ENCODE measurements at regions not wholly inside any gene's neighbourhood (a gene's known extent, or its start where the extent isn't known, plus 50 kb on each side); places are given as distances from the start of the nearest gene placed in this dataset.
A peak's percentile ranks its signal among the peaks of the same experiment; 100 is the strongest.

GRCh38 chr1:65509912-65510680, 89.6 kb downstream of the LEPR start:
- no peak overlapping the region for H2BK15ac ChIP-seq (ENCODE audit: low read depth, poor library complexity, severe bottlenecking)
- H3K18ac ChIP-seq (ENCODE audit: low read depth in 1 of 2, low read length in 2 of 2): peak overlapping the region; percentile 73 to 91
- WGBS: 43% methylated on average over 3 of the region's 5 CpGs

GRCh38 chr1:65510961-65511360, 90.5 kb downstream of the LEPR start:
- DNase-seq: no peak
- no peaks in the 10 kb centered on the region for H3K27me3 ChIP-seq (ENCODE audit: control insufficient read depth in 1 of 2, insufficient read depth in 1 of 2, low read length in 2 of 2)
- peak overlapping the region in 1 of 2 experiments; percentile 91 for H3K18ac ChIP-seq (ENCODE audit: low read depth in 1 of 2, low read length in 2 of 2)
- H3K4me1 ChIP-seq (ENCODE audit: control insufficient read depth, insufficient read depth, low read depth, low read length): peaks cover 5% of the 10 kb centered on the region
- peak overlapping the region; percentile 68 for H4K91ac ChIP-seq (ENCODE audit: low read length)
- H2BK15ac ChIP-seq (ENCODE audit: low read depth, poor library complexity, severe bottlenecking): no peak overlapping the region
- H3K9ac ChIP-seq (ENCODE audit: low read length): no peak overlapping the region
- H2BK12ac ChIP-seq (ENCODE audit: low read length in 2 of 2): peak overlapping the region; percentile 79 to 98
- H3K4me3 ChIP-seq (ENCODE audit: insufficient read depth in 1 of 2, low read depth in 1 of 2, low read length in 2 of 2): no peak overlapping the region
- no peaks in the 10 kb centered on the region for H3K36me3 ChIP-seq (ENCODE audit: control insufficient read depth in 1 of 2, insufficient read depth in 2 of 2, low read depth in 1 of 2, low read length in 2 of 2)
- H3K27ac ChIP-seq (ENCODE audit: low read length, poor library complexity, severe bottlenecking): no peak overlapping the region
- H2AK5ac ChIP-seq (ENCODE audit: low read length, severe bottlenecking): peak overlapping the region; percentile 83
- H3K4ac ChIP-seq (ENCODE audit: low read depth in 1 of 2, low read length in 2 of 2): no peak overlapping the region
- H3K79me1 ChIP-seq (replicated peaks; ENCODE audit: low read length, poor library complexity, severe bottlenecking): peaks cover 4% of the 10 kb centered on the region
- H2AFZ ChIP-seq (ENCODE audit: low read depth, low read length): no peak overlapping the region
- H2BK5ac ChIP-seq (ENCODE audit: low read depth, low read length, poor library complexity, severe bottlenecking): no peak overlapping the region
- peaks cover 4% of the 10 kb centered on the region for H3K9me3 ChIP-seq (ENCODE audit: control insufficient read depth, low read length)
- no peak overlapping the region for H3K14ac ChIP-seq (ENCODE audit: low read length in 2 of 2)
- no CpG with 5 or more reads among the region's 1 CpG for WGBS
- H3K4me2 ChIP-seq (ENCODE audit: low read length, poor library complexity, severe bottlenecking): no peak overlapping the region
- H3K23ac ChIP-seq (ENCODE audit: low read length in 2 of 2): no peak overlapping the region
- no peak overlapping the region for H4K8ac ChIP-seq (ENCODE audit: low read length)
- H2BK120ac ChIP-seq (ENCODE audit: low read depth, low read length): peak overlapping the region; percentile 85

More at GRCh38 chr1:65509912-65510680, 89.6 kb downstream of the LEPR start:
- Histone ChIP-seq H3K14ac (ENCODE audit: low read length in 2 of 2) (no peak overlapping the region), H4K8ac (ENCODE audit: low read length) (peak overlapping the region; percentile 96), H3K9ac (ENCODE audit: low read length) (no peak overlapping the region), H3K23ac (ENCODE audit: low read length in 2 of 2) (no peak overlapping the region), H2BK5ac (ENCODE audit: low read depth, low read length, poor library complexity, severe bottlenecking) (peak overlapping the region; percentile 9), H3K9me3 (ENCODE audit: control insufficient read depth, low read length) (peaks cover 4% of the 10 kb centered on the region), H3K27ac (ENCODE audit: low read length, poor library complexity, severe bottlenecking) (peak overlapping the region; percentile 8), H3K4me3 (ENCODE audit: insufficient read depth in 1 of 2, low read depth in 1 of 2, low read length in 2 of 2) (no peak overlapping the region), H2BK120ac (ENCODE audit: low read depth, low read length) (peak overlapping the region; percentile 85), H3K79me1 (replicated peaks; ENCODE audit: low read length, poor library complexity, severe bottlenecking) (peaks cover 4% of the 10 kb centered on the region), H2AK5ac (ENCODE audit: low read length, severe bottlenecking) (no peak overlapping the region), H3K4me1 (ENCODE audit: control insufficient read depth, insufficient read depth, low read depth, low read length) (peaks cover 5% of the 10 kb centered on the region), H3K4ac (ENCODE audit: low read depth in 1 of 2, low read length in 2 of 2) (peak overlapping the region; percentile 34 to 84), H3K36me3 (ENCODE audit: control insufficient read depth in 1 of 2, insufficient read depth in 2 of 2, low read depth in 1 of 2, low read length in 2 of 2) (no peaks in the 10 kb centered on the region), H2AFZ (ENCODE audit: low read depth, low read length) (no peak overlapping the region), H3K4me2 (ENCODE audit: low read length, poor library complexity, severe bottlenecking) (no peak overlapping the region), H4K91ac (ENCODE audit: low read length) (peak overlapping the region; percentile 77), H3K27me3 (ENCODE audit: control insufficient read depth in 1 of 2, insufficient read depth in 1 of 2, low read length in 2 of 2) (no peaks in the 10 kb centered on the region), H2BK12ac (ENCODE audit: low read length in 2 of 2) (peak overlapping the region; percentile 12 to 98)
- DNase-seq: peak; percentile 87

- H3K27me3 ChIP-seq (ENCODE audit: control insufficient read depth in 1 of 2, insufficient read depth in 1 of 2, low read length in 2 of 2): no peaks in the 10 kb centered on the region
- no peak overlapping the region for H2BK15ac ChIP-seq (ENCODE audit: low read depth, poor library complexity, severe bottlenecking)
- H3K9ac ChIP-seq (ENCODE audit: low read length): no peak overlapping the region
- H2AK5ac ChIP-seq (ENCODE audit: low read length, severe bottlenecking): no peak overlapping the region
- H3K36me3 ChIP-seq (ENCODE audit: control insufficient read depth in 1 of 2, insufficient read depth in 2 of 2, low read depth in 1 of 2, low read length in 2 of 2): no peaks in the 10 kb centered on the region
- H3K4me1 ChIP-seq (ENCODE audit: control insufficient read depth, insufficient read depth, low read depth, low read length): peaks cover 5% of the 10 kb centered on the region
- no peak overlapping the region for H3K27ac ChIP-seq (ENCODE audit: low read length, poor library complexity, severe bottlenecking)
- H3K4me3 ChIP-seq (ENCODE audit: insufficient read depth in 1 of 2, low read depth in 1 of 2, low read length in 2 of 2): no peak overlapping the region
- peak overlapping the region in 1 of 2 experiments; percentile 5 for H3K14ac ChIP-seq (ENCODE audit: low read length in 2 of 2)
- H2BK120ac ChIP-seq (ENCODE audit: low read depth, low read length): peak overlapping the region; percentile 82
- no peak overlapping the region for H3K4me2 ChIP-seq (ENCODE audit: low read length, poor library complexity, severe bottlenecking)
- WGBS: 89% methylated on average over 4 of the region's 4 CpGs
- peak overlapping the region in 1 of 2 experiments; percentile 52 for H3K4ac ChIP-seq (ENCODE audit: low read depth in 1 of 2, low read length in 2 of 2)
- no peak overlapping the region for H2BK5ac ChIP-seq (ENCODE audit: low read depth, low read length, poor library complexity, severe bottlenecking)
- H3K23ac ChIP-seq (ENCODE audit: low read length in 2 of 2): no peak overlapping the region
- peaks cover 4% of the 10 kb centered on the region for H3K9me3 ChIP-seq (ENCODE audit: control insufficient read depth, low read length)
- H3K79me1 ChIP-seq (replicated peaks; ENCODE audit: low read length, poor library complexity, severe bottlenecking): peaks cover 4% of the 10 kb centered on the region
- peak overlapping the region; percentile 4 to 91 for H2BK12ac ChIP-seq (ENCODE audit: low read length in 2 of 2)
- H3K18ac ChIP-seq (ENCODE audit: low read depth in 1 of 2, low read length in 2 of 2): peak overlapping the region in 1 of 2 experiments; percentile 71
- no peak for DNase-seq
- H4K91ac ChIP-seq (ENCODE audit: low read length): no peak overlapping the region
- H4K8ac ChIP-seq (ENCODE audit: low read length): no peak overlapping the region
- no peak overlapping the region for H2AFZ ChIP-seq (ENCODE audit: low read depth, low read length)
Measured at GRCh38 chr1:65512383-65512782, 91.9 kb downstream of the LEPR start.

- peak overlapping the region in 1 of 2 experiments; percentile 57 for H3K18ac ChIP-seq (ENCODE audit: low read depth in 1 of 2, low read length in 2 of 2)
- H3K79me1 ChIP-seq (replicated peaks; ENCODE audit: low read length, poor library complexity, severe bottlenecking): peaks cover 4% of the 10 kb centered on the region
- H3K4me3 ChIP-seq (ENCODE audit: insufficient read depth in 1 of 2, low read depth in 1 of 2, low read length in 2 of 2): no peak overlapping the region
- no peak overlapping the region for H3K4me2 ChIP-seq (ENCODE audit: low read length, poor library complexity, severe bottlenecking)
- H3K27me3 ChIP-seq (ENCODE audit: control insufficient read depth in 1 of 2, insufficient read depth in 1 of 2, low read length in 2 of 2): no peaks in the 10 kb centered on the region
- DNase-seq: peak; percentile 33
- H3K4ac ChIP-seq (ENCODE audit: low read depth in 1 of 2, low read length in 2 of 2): no peak overlapping the region
- H4K91ac ChIP-seq (ENCODE audit: low read length): no peak overlapping the region
- H3K14ac ChIP-seq (ENCODE audit: low read length in 2 of 2): no peak overlapping the region
- H4K8ac ChIP-seq (ENCODE audit: low read length): no peak overlapping the region
- H2BK120ac ChIP-seq (ENCODE audit: low read depth, low read length): no peak overlapping the region
- 33% methylated on average over 1 of the region's 1 CpG for WGBS
- H3K9me3 ChIP-seq (ENCODE audit: control insufficient read depth, low read length): peaks cover 4% of the 10 kb centered on the region
- peaks cover 5% of the 10 kb centered on the region for H3K4me1 ChIP-seq (ENCODE audit: control insufficient read depth, insufficient read depth, low read depth, low read length)
- no peaks in the 10 kb centered on the region for H3K36me3 ChIP-seq (ENCODE audit: control insufficient read depth in 1 of 2, insufficient read depth in 2 of 2, low read depth in 1 of 2, low read length in 2 of 2)
- peak overlapping the region in 1 of 2 experiments; percentile 97 for H2BK12ac ChIP-seq (ENCODE audit: low read length in 2 of 2)
- no peak overlapping the region for H2BK5ac ChIP-seq (ENCODE audit: low read depth, low read length, poor library complexity, severe bottlenecking)
- H2BK15ac ChIP-seq (ENCODE audit: low read depth, poor library complexity, severe bottlenecking): peak overlapping the region; percentile 12
- no peak overlapping the region for H2AFZ ChIP-seq (ENCODE audit: low read depth, low read length)
- no peak overlapping the region for H3K27ac ChIP-seq (ENCODE audit: low read length, poor library complexity, severe bottlenecking)
- no peak overlapping the region for H2AK5ac ChIP-seq (ENCODE audit: low read length, severe bottlenecking)
- no peak overlapping the region for H3K9ac ChIP-seq (ENCODE audit: low read length)
- no peak overlapping the region for H3K23ac ChIP-seq (ENCODE audit: low read length in 2 of 2)
Measured at GRCh38 chr1:65512967-65513780, 92.7 kb downstream of the LEPR start.
